Stimulated activated naive CD8-positive, alpha-beta T cell treated with anti-CD3 and anti-CD28 coated beads, Interleukin-15, Interleukin-2, amounts not matched to agents 100 ng/mL and 50 ng/mL, for 24 hours (primary cell): ENCODE measurements at regions not wholly inside any gene's neighbourhood (a gene's known extent, or its start where the extent isn't known, plus 50 kb on each side); places are given as distances from the start of the nearest gene placed in this dataset.
"Not testable (repeated sequence)": the region's sequence is repeated elsewhere in the genome, so short reads cannot be mapped to it uniquely, and the experiment has no call there.

Experiments
- H3K27ac Mint-ChIP-seq: one replicate; pipeline ENCODE4 v1.8.0; 2021; ENCODE audit warnings: mild to moderate bottlenecking, mixed read lengths
- H3K27me3 Mint-ChIP-seq: one replicate; pipeline ENCODE4 v1.8.0; 2021; ENCODE audit warnings: mixed read lengths
- H3K36me3 Mint-ChIP-seq: one replicate; pipeline ENCODE4 v1.8.0; 2021; ENCODE audit warnings: low read depth, mixed read lengths
- H3K4me1 Mint-ChIP-seq: one replicate; pipeline ENCODE4 v1.8.0; 2021; ENCODE audit warnings: low read depth, mixed read lengths
- H3K4me3 Mint-ChIP-seq: one replicate; pipeline ENCODE4 v1.8.0; 2021; ENCODE audit warnings: mild to moderate bottlenecking, mixed read lengths
- H3K9me3 Mint-ChIP-seq: one replicate; pipeline ENCODE4 v1.8.0; 2021; ENCODE audit warnings: mixed read lengths

- H3K4me1 Mint-ChIP-seq: peaks cover 15% of the 10 kb centered on the region
- H3K4me3 Mint-ChIP-seq: no peak overlapping the region
- H3K36me3 Mint-ChIP-seq: no peaks in the 10 kb centered on the region
- no peak overlapping the region for H3K27ac Mint-ChIP-seq
- peaks cover 12% of the 10 kb centered on the region for H3K27me3 Mint-ChIP-seq
- no peaks in the 10 kb centered on the region for H3K9me3 Mint-ChIP-seq
These were observed 57.4 kb upstream of the PTCH1 start for GRCh38 chr9:95574176-95574575.

GRCh38 chr9:95573463-95573862 is 56.7 kb upstream of the PTCH1 start:
- no peak overlapping the region for H3K27ac Mint-ChIP-seq
- no peak overlapping the region for H3K4me3 Mint-ChIP-seq
- H3K9me3 Mint-ChIP-seq: no peaks in the 10 kb centered on the region
- H3K4me1 Mint-ChIP-seq: peaks cover 15% of the 10 kb centered on the region
- H3K27me3 Mint-ChIP-seq: peaks cover 12% of the 10 kb centered on the region
- H3K36me3 Mint-ChIP-seq: no peaks in the 10 kb centered on the region

- Mint-ChIP-seq H3K4me3 (no peak overlapping the region), H3K27me3 (peaks cover 12% of the 10 kb centered on the region), H3K4me1 (peaks cover 15% of the 10 kb centered on the region), H3K36me3 (no peaks in the 10 kb centered on the region), H3K9me3 (no peaks in the 10 kb centered on the region), H3K27ac (no peak overlapping the region)
These were observed 55.8 kb upstream of the PTCH1 start for GRCh38 chr9:95572381-95573151.

- Mint-ChIP-seq H3K27me3 (peaks cover 16% of the 10 kb centered on the region), H3K36me3 (no peaks in the 10 kb centered on the region), H3K4me1 (peaks cover 15% of the 10 kb centered on the region), H3K4me3 (no peak overlapping the region), H3K27ac (no peak overlapping the region), H3K9me3 (no peaks in the 10 kb centered on the region)
These were observed 53.9 kb upstream of the PTCH1 start for GRCh38 chr9:95570646-95571045.

- Mint-ChIP-seq H3K4me3 (no peak overlapping the region), H3K4me1 (peaks cover 15% of the 10 kb centered on the region), H3K27me3 (peaks cover 18% of the 10 kb centered on the region), H3K36me3 (no peaks in the 10 kb centered on the region), H3K9me3 (no peaks in the 10 kb centered on the region), H3K27ac (no peak overlapping the region)
These were observed 53.4 kb upstream of the PTCH1 start for GRCh38 chr9:95570150-95570549.

GRCh38 chr9:95568735-95569134 is 52.0 kb upstream of the PTCH1 start:
- not testable (repeated sequence) for H3K9me3 Mint-ChIP-seq, H3K4me3 Mint-ChIP-seq, H3K36me3 Mint-ChIP-seq, H3K27ac Mint-ChIP-seq
- peaks cover 15% of the 10 kb centered on the region for H3K4me1 Mint-ChIP-seq
- peaks cover 19% of the 10 kb centered on the region for H3K27me3 Mint-ChIP-seq
